H1 (cell line): ENCODE measurements at regions not wholly inside any gene's neighbourhood (a gene's known extent, or its start where the extent isn't known, plus 50 kb on each side); places are given as distances from the start of the nearest gene placed in this dataset.

ENCODE experiments used
- CREB1 ChIP-seq: IDR thresholded peaks from 2 replicates; pipeline ENCODE4 v1.6.1; 2012; ENCODE audit warnings: inconsistent platforms
- EP300 ChIP-seq, 2 experiments: IDR thresholded peaks; 1 replicate in 1 of 2; 2 replicates in 1 of 2; pipeline ENCODE4 v1.6.1; 2011 to 2012; ENCODE audit warnings: low read depth in 2 of 2, low read length in 2 of 2, mild to moderate bottlenecking in 2 of 2, borderline replicate concordance in 1 of 2, inconsistent platforms in 1 of 2, moderate library complexity in 1 of 2
- GTF2F1 ChIP-seq: IDR thresholded peaks from 2 replicates; pipeline ENCODE4 v1.6.1; 2012; ENCODE audit warnings: low read depth, low read length, improper control_type of control experiment, borderline replicate concordance
- JUND ChIP-seq: IDR thresholded peaks from 2 replicates; pipeline ENCODE4 v1.6.1; 2011; ENCODE audit warnings: mild to moderate bottlenecking, improper control_type of control experiment, low read length
- KDM4A ChIP-seq: IDR thresholded peaks from one replicate; pipeline ENCODE4 v1.7.1; 2012; ENCODE audit warnings: low read depth, mild to moderate bottlenecking, moderate library complexity, low read length, inconsistent platforms; ENCODE audit not compliant: severe bottlenecking
- SUZ12 ChIP-seq: fragments of 200-600 bp; sonication (generic); IDR thresholded peaks from 2 replicates; pipeline ENCODE4 v1.6.1; 2012; ENCODE audit warnings: mild to moderate bottlenecking, inconsistent platforms, low read length, moderate library complexity, mixed read lengths
- TF ChIP-seq, protein P1 (sequence below): fragments of 300-600 bp; sonication (generic); IDR thresholded peaks from 2 replicates; pipeline ENCODE4 v1.7.1; 2012; ENCODE audit warnings: low read length, moderate library complexity, mild to moderate bottlenecking, inconsistent platforms; ENCODE audit not compliant: insufficient replicate concordance

DNA sequence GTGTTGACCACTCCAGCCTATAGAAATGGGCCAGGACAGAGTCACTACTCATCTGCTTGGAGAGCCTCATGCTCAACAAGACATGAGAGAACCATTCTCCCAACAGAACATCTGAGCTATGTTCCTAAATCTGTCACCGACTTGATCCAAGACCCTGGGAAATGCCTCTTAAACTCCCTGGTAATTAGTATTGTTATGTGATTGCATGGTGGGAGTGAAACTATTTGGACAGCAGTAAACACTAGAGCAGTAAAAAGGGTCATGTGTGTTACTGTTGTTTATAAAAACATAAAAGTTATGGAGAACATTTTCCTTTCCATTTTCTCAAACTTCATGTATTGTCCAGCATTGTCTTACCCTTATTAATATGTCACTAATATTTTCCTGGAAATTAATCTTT, 369.8 kb upstream of the FAT3 start (continued):
- TF ChIP-seq KDM4A = no peak
- no peak for TF ChIP-seq EP300 (IDR thresholded peaks at IDR 0.05; ENCODE audit: borderline replicate concordance in 1 of 2, low read depth in 2 of 2, low read length in 2 of 2)
- no peak for TF ChIP-seq JUND
- no peak for TF ChIP-seq CREB1
- TF ChIP-seq GTF2F1 = no peak
- TF ChIP-seq, protein P1, sequence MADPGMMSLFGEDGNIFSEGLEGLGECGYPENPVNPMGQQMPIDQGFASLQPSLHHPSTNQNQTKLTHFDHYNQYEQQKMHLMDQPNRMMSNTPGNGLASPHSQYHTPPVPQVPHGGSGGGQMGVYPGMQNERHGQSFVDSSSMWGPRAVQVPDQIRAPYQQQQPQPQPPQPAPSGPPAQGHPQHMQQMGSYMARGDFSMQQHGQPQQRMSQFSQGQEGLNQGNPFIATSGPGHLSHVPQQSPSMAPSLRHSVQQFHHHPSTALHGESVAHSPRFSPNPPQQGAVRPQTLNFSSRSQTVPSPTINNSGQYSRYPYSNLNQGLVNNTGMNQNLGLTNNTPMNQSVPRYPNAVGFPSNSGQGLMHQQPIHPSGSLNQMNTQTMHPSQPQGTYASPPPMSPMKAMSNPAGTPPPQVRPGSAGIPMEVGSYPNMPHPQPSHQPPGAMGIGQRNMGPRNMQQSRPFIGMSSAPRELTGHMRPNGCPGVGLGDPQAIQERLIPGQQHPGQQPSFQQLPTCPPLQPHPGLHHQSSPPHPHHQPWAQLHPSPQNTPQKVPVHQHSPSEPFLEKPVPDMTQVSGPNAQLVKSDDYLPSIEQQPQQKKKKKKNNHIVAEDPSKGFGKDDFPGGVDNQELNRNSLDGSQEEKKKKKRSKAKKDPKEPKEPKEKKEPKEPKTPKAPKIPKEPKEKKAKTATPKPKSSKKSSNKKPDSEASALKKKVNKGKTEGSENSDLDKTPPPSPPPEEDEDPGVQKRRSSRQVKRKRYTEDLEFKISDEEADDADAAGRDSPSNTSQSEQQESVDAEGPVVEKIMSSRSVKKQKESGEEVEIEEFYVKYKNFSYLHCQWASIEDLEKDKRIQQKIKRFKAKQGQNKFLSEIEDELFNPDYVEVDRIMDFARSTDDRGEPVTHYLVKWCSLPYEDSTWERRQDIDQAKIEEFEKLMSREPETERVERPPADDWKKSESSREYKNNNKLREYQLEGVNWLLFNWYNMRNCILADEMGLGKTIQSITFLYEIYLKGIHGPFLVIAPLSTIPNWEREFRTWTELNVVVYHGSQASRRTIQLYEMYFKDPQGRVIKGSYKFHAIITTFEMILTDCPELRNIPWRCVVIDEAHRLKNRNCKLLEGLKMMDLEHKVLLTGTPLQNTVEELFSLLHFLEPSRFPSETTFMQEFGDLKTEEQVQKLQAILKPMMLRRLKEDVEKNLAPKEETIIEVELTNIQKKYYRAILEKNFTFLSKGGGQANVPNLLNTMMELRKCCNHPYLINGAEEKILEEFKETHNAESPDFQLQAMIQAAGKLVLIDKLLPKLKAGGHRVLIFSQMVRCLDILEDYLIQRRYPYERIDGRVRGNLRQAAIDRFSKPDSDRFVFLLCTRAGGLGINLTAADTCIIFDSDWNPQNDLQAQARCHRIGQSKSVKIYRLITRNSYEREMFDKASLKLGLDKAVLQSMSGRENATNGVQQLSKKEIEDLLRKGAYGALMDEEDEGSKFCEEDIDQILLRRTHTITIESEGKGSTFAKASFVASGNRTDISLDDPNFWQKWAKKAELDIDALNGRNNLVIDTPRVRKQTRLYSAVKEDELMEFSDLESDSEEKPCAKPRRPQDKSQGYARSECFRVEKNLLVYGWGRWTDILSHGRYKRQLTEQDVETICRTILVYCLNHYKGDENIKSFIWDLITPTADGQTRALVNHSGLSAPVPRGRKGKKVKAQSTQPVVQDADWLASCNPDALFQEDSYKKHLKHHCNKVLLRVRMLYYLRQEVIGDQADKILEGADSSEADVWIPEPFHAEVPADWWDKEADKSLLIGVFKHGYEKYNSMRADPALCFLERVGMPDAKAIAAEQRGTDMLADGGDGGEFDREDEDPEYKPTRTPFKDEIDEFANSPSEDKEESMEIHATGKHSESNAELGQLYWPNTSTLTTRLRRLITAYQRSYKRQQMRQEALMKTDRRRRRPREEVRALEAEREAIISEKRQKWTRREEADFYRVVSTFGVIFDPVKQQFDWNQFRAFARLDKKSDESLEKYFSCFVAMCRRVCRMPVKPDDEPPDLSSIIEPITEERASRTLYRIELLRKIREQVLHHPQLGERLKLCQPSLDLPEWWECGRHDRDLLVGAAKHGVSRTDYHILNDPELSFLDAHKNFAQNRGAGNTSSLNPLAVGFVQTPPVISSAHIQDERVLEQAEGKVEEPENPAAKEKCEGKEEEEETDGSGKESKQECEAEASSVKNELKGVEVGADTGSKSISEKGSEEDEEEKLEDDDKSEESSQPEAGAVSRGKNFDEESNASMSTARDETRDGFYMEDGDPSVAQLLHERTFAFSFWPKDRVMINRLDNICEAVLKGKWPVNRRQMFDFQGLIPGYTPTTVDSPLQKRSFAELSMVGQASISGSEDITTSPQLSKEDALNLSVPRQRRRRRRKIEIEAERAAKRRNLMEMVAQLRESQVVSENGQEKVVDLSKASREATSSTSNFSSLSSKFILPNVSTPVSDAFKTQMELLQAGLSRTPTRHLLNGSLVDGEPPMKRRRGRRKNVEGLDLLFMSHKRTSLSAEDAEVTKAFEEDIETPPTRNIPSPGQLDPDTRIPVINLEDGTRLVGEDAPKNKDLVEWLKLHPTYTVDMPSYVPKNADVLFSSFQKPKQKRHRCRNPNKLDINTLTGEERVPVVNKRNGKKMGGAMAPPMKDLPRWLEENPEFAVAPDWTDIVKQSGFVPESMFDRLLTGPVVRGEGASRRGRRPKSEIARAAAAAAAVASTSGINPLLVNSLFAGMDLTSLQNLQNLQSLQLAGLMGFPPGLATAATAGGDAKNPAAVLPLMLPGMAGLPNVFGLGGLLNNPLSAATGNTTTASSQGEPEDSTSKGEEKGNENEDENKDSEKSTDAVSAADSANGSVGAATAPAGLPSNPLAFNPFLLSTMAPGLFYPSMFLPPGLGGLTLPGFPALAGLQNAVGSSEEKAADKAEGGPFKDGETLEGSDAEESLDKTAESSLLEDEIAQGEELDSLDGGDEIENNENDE = no peak
- TF ChIP-seq SUZ12 = no peak
